OCI-LY1 (cell line): ENCODE measurements at regions not wholly inside any gene's neighbourhood (a gene's known extent, or its start where the extent isn't known, plus 50 kb on each side); places are given as distances from the start of the nearest gene placed in this dataset.

Source experiments
- CTCF ChIP-seq: fragments of 200-600 bp; sonication (generic), shearing (Covaris generic); IDR thresholded peaks from 2 replicates; pipeline ENCODE4 v1.5.1; 2017; ENCODE audit warnings: mild to moderate bottlenecking, antibody characterized with exemption, low read length, moderate library complexity, mixed read lengths
- EZH2 ChIP-seq: fragments of 200-600 bp; sonication (generic), shearing (Covaris generic); IDR thresholded peaks from 2 replicates; pipeline ENCODE4 v1.8.0; 2017; ENCODE audit warnings: borderline replicate concordance, mixed run types, mild to moderate bottlenecking, antibody characterized with exemption, low read length, moderate library complexity, mixed read lengths

DNA sequence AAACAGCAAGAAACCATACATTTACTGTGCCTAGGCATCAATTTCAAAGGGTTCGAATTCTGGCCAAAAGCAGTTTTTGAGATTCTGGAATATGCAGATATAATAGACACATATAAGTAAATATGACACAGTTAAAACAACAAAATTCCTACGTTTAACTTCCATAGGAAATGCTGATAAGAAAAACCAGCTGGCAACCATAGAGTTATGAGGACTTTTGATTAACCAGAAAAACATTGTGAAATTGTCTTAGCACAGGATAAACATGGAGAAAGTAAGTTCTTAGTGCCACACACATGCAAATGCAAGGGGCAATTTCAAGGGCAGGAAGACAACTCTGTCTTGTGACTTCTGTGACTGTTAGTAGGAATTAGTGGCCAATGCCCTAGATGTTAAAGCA lies 702.1 kb downstream of the TNS3 start:
- TF ChIP-seq EZH2 (no peak), CTCF (no peak)
